Liver (tissue), 7 donors: ENCODE measurements at regions not wholly inside any gene's neighbourhood (a gene's known extent, or its start where the extent isn't known, plus 50 kb on each side); places are given as distances from the start of the nearest gene placed in this dataset.

Experiments
- DNase-seq: peaks from one replicate; pipeline ENCODE4 v3.0.0-alpha.2; 2017; ENCODE audit warnings: low spot score
- H3K27ac ChIP-seq, 2 donors: one replicate each; pipeline ENCODE4 v1.7.0; 2013; ENCODE audit warnings: inconsistent platforms in 2 of 2, low read length in 2 of 2, control low read depth in 1 of 2, low read depth in 1 of 2, mild to moderate bottlenecking in 1 of 2
- H3K27me3 ChIP-seq, 4 donors: one replicate each; pipeline versions ENCODE4 v1.6.1 to v1.7.0; 2013; ENCODE audit warnings: low read length in 3 of 4, inconsistent platforms in 1 of 4, mild to moderate bottlenecking in 1 of 4, moderate library complexity in 1 of 4; ENCODE audit not compliant: control insufficient read depth in 4 of 4, insufficient read depth in 4 of 4
- H3K36me3 ChIP-seq, 4 donors: one replicate each; pipeline versions ENCODE4 v1.6.1 to v1.7.0; 2013; ENCODE audit warnings: low read length in 3 of 4, mild to moderate bottlenecking in 3 of 4, low read depth in 1 of 4, moderate library complexity in 1 of 4; ENCODE audit not compliant: control insufficient read depth in 4 of 4, insufficient read depth in 3 of 4
- H3K4me1 ChIP-seq, 4 donors: one replicate each; pipeline versions ENCODE4 v1.6.1 to v1.7.0; 2013; ENCODE audit warnings: low read length in 3 of 4, mild to moderate bottlenecking in 3 of 4, moderate library complexity in 1 of 4; ENCODE audit not compliant: control insufficient read depth in 4 of 4, insufficient read depth in 4 of 4
- H3K4me3 ChIP-seq, 3 donors: one replicate each; pipeline versions ENCODE4 v1.6.1 to v1.7.0; 2013; ENCODE audit warnings: low read length in 3 of 3, control low read depth in 1 of 3, low read depth in 1 of 3, mild to moderate bottlenecking in 1 of 3
- H3K9ac ChIP-seq, 2 donors: one replicate each; pipeline ENCODE4 v1.7.0; 2013; ENCODE audit warnings: low read length in 2 of 2, mild to moderate bottlenecking in 2 of 2, moderate library complexity in 2 of 2, control low read depth in 1 of 2, low read depth in 1 of 2
- H3K9me3 ChIP-seq, 4 donors: one replicate each; pipeline versions ENCODE4 v1.6.1 to v1.7.0; 2013; ENCODE audit warnings: low read length in 3 of 4; ENCODE audit not compliant: control insufficient read depth in 4 of 4
- EGR1 ChIP-seq, 2 donors: IDR thresholded peaks; 2 replicates each; pipeline ENCODE4 v1.6.1; 2016 to 2018; ENCODE audit warnings: antibody characterized with exemption in 2 of 2, low read depth in 2 of 2
- FOXA2 ChIP-seq: IDR thresholded peaks from 2 replicates; pipeline ENCODE4 v1.6.1; 2016; ENCODE audit warnings: antibody characterized with exemption
- GABPA ChIP-seq, 2 donors: IDR thresholded peaks in 1 of 2; conservative IDR thresholded peaks in 1 of 2; 2 replicates each; pipeline ENCODE4 v1.6.1; 2016; ENCODE audit warnings: antibody characterized with exemption in 2 of 2, mild to moderate bottlenecking in 1 of 2, moderate library complexity in 1 of 2
- HNF4A ChIP-seq, 2 donors: conservative IDR thresholded peaks; 2 replicates each; pipeline ENCODE4 v1.6.1; 2016; ENCODE audit warnings: antibody characterized with exemption in 2 of 2, mild to moderate bottlenecking in 2 of 2
- NR2F2 ChIP-seq: IDR thresholded peaks from 2 replicates; pipeline ENCODE4 v1.6.1; 2016; ENCODE audit warnings: antibody characterized with exemption
- REST ChIP-seq: IDR thresholded peaks from 2 replicates; pipeline ENCODE4 v1.6.1; 2016; ENCODE audit warnings: antibody characterized with exemption, mild to moderate bottlenecking
- RXRA ChIP-seq, 2 donors: IDR thresholded peaks; 2 replicates each; pipeline ENCODE4 v1.6.1; 2017 to 2018; ENCODE audit warnings: antibody characterized with exemption in 2 of 2, mild to moderate bottlenecking in 1 of 2
- SP1 ChIP-seq: IDR thresholded peaks from 2 replicates; pipeline ENCODE4 v1.6.1; 2018; ENCODE audit warnings: antibody characterized with exemption, mild to moderate bottlenecking
- YY1 ChIP-seq: IDR thresholded peaks from 2 replicates; pipeline ENCODE4 v1.6.1; 2016; ENCODE audit warnings: antibody characterized with exemption, mild to moderate bottlenecking
- ZBTB33 ChIP-seq: IDR thresholded peaks from 2 replicates; pipeline ENCODE4 v1.6.1; 2016; ENCODE audit warnings: antibody characterized with exemption
- WGBS: extraction: QIAGEN DNeasy Blood & Tissue Kit; methylation state at CpG from one replicate; pipeline ENCODE4 v1.1.7; 2013; 5-methylcytosine and 5-hydroxymethylcytosine counted together
- donor health status: healthy.
- donor health status: healthy.
- donor health status: healthy.
- donor health status: healthy.

GRCh38 chr18:22606563-22607283, 189.0 kb upstream of the CTAGE1 start:
- Histone ChIP-seq H3K9me3 (no peaks in the 10 kb centered on the region), H3K4me3 (no peak overlapping the region), H3K9ac (no peak overlapping the region), H3K36me3 (no peaks in the 10 kb centered on the region), H3K27ac (no peak overlapping the region), H3K4me1 (peaks cover 4 to 25% (median 10%) of the 10 kb centered on the region in 4 donors), H3K27me3 (no peaks in the 10 kb centered on the region)
- WGBS: 91% methylated on average over 7 of the region's 7 CpGs
- TF ChIP-seq YY1 (no peak), EGR1 (IDR thresholded peaks at IDR 0.05; ENCODE audit: low read depth in 2 of 2) (no peak), GABPA (IDR thresholded peaks at IDR 0.05 in 1 of 2, conservative IDR thresholded peaks at IDR 0.05 in 1 of 2) (no peak), ZBTB33 (no peak), REST (no peak), HNF4A (conservative IDR thresholded peaks at IDR 0.05) (no peak), FOXA2 (no peak)
- DNase-seq: no peak

GRCh38 chr18:22607284-22607635, 189.5 kb upstream of the CTAGE1 start:
- no peak overlapping the region for H3K4me3 ChIP-seq
- H3K27ac ChIP-seq: no peak overlapping the region
- DNase-seq: no peak
- H3K9me3 ChIP-seq: no peaks in the 10 kb centered on the region
- no peaks in the 10 kb centered on the region for H3K27me3 ChIP-seq
- H3K4me1 ChIP-seq: peaks cover 4 to 25% (median 10%) of the 10 kb centered on the region in 4 donors
- no peak overlapping the region for H3K9ac ChIP-seq
- H3K36me3 ChIP-seq: no peaks in the 10 kb centered on the region
- TF ChIP-seq ZBTB33 (no peak), REST (no peak), EGR1 (IDR thresholded peaks at IDR 0.05; ENCODE audit: low read depth in 2 of 2) (no peak), NR2F2 (no peak), YY1 (no peak), RXRA (IDR thresholded peaks at IDR 0.05) (no peak), SP1 (no peak)
- WGBS: 97% methylated on average over 6 of the region's 6 CpGs
